Neural progenitor cell (in vitro differentiated cells): ENCODE measurements at regions not wholly inside any gene's neighbourhood (a gene's known extent, or its start where the extent isn't known, plus 50 kb on each side); places are given as distances from the start of the nearest gene placed in this dataset.

Experiments used
- DNase-seq: peaks from one replicate; pipeline ENCODE4 v3.0.0-alpha.2; 2016; ENCODE audit warnings: low spot score
- H2AFZ ChIP-seq: fragments of 200-600 bp; sonication (generic); replicated peaks from 2 replicates; pipeline ENCODE4 v1.6.1; 2016; ENCODE audit warnings: antibody characterized with exemption
- H3F3A ChIP-seq: fragments of 200-600 bp; sonication (generic); 2 replicates; pipeline ENCODE4 v1.6.1; 2016; ENCODE audit warnings: antibody characterized with exemption, low read depth
- H3K27ac ChIP-seq: fragments of 200-600 bp; sonication (generic); 2 replicates; pipeline ENCODE4 v1.5.1; 2016; ENCODE audit warnings: mild to moderate bottlenecking
- H3K27me3 ChIP-seq: fragments of 200-600 bp; sonication (generic); 2 replicates; pipeline ENCODE4 v1.6.1; 2016; ENCODE audit warnings: mild to moderate bottlenecking, moderate library complexity
- H3K36me3 ChIP-seq: fragments of 200-600 bp; sonication (generic); 2 replicates; pipeline ENCODE4 v1.5.1; 2016
- H3K4me1 ChIP-seq: fragments of 200-600 bp; sonication (generic); 2 replicates; pipeline ENCODE4 v1.6.1; 2016; ENCODE audit warnings: mixed run types
- H3K4me2 ChIP-seq: fragments of 200-600 bp; sonication (generic); 2 replicates; pipeline ENCODE4 v1.6.1; 2016
- H3K4me3 ChIP-seq: fragments of 200-600 bp; sonication (generic); 2 replicates; pipeline ENCODE4 v1.5.1; 2016
- H3K79me2 ChIP-seq: fragments of 200-600 bp; sonication (generic); 2 replicates; pipeline ENCODE4 v1.6.1; 2016; ENCODE audit warnings: low read depth
- H3K9ac ChIP-seq: fragments of 200-600 bp; sonication (generic); 2 replicates; pipeline ENCODE4 v1.6.1; 2016
- H3K9me3 ChIP-seq: fragments of 200-600 bp; sonication (generic); 2 replicates; pipeline ENCODE4 v1.5.1; 2016; ENCODE audit warnings: low read depth
- H4K20me1 ChIP-seq: fragments of 200-600 bp; sonication (generic); 2 replicates; pipeline ENCODE4 v1.6.1; 2016; ENCODE audit warnings: low read depth
- H3K27ac Mint-ChIP-seq: 3 replicates; pipeline ENCODE4 v1.8.0; 2021; ENCODE audit warnings: mixed read lengths
- H3K27me3 Mint-ChIP-seq: 2 replicates; pipeline ENCODE4 v1.8.0; 2022; ENCODE audit warnings: low read depth, mild to moderate bottlenecking, inconsistent platforms, moderate library complexity, mixed read lengths; ENCODE audit not compliant: insufficient read depth
- H3K36me3 Mint-ChIP-seq: 3 replicates; pipeline ENCODE4 v1.8.0; 2021; ENCODE audit warnings: mixed read lengths
- H3K4me1 Mint-ChIP-seq: 3 replicates; pipeline ENCODE4 v1.8.0; 2021; ENCODE audit warnings: mixed read lengths
- H3K4me3 Mint-ChIP-seq: 3 replicates; pipeline ENCODE4 v1.8.0; 2021; ENCODE audit warnings: mild to moderate bottlenecking, moderate library complexity, mixed read lengths
- H3K9me3 Mint-ChIP-seq: 3 replicates; pipeline ENCODE4 v1.8.0; 2020; ENCODE audit warnings: mixed read lengths
- CTCF ChIP-seq: fragments of 200-600 bp; sonication (generic); IDR thresholded peaks from 2 replicates; pipeline ENCODE4 v1.5.1; 2017; ENCODE audit warnings: antibody characterized with exemption, mild to moderate bottlenecking
- EZH2 ChIP-seq: fragments of 200-600 bp; sonication (generic); IDR thresholded peaks from 2 replicates; pipeline ENCODE4 v1.6.1; 2017; ENCODE audit warnings: antibody characterized with exemption, mild to moderate bottlenecking, moderate library complexity
- EZH2phosphoT487 ChIP-seq: fragments of 200-600 bp; sonication (generic); IDR thresholded peaks from 2 replicates; pipeline ENCODE4 v1.6.1; 2017; ENCODE audit warnings: antibody characterized with exemption

GRCh38 chr1:80436851-80437250 is 1363.9 kb upstream of the ADGRL2 start:
- TF ChIP-seq CTCF (no peak), EZH2 (no peak), EZH2phosphoT487 (no peak)
- no peak overlapping the region for H3K9ac ChIP-seq
- Mint-ChIP-seq H3K4me1 (peaks cover 9% of the 10 kb centered on the region), H3K36me3 (no peaks in the 10 kb centered on the region), H3K9me3 (no peaks in the 10 kb centered on the region), H3K27ac (no peak overlapping the region), H3K4me3 (no peak overlapping the region), H3K27me3 (no peaks in the 10 kb centered on the region)
- no peaks in the 10 kb centered on the region for H3K9me3 ChIP-seq
- no peaks in the 10 kb centered on the region for H4K20me1 ChIP-seq
- H3K27me3 ChIP-seq: no peaks in the 10 kb centered on the region
- peaks cover 8% of the 10 kb centered on the region for H3K4me1 ChIP-seq
- no peaks in the 10 kb centered on the region for H3K79me2 ChIP-seq
- no peak overlapping the region for H3K4me3 ChIP-seq
- H3F3A ChIP-seq: no peaks in the 10 kb centered on the region
- no peak overlapping the region for H3K4me2 ChIP-seq
- no peak overlapping the region for H3K27ac ChIP-seq
- H3K36me3 ChIP-seq: no peaks in the 10 kb centered on the region
- no peak overlapping the region for H2AFZ ChIP-seq
- no peak for DNase-seq

DNA sequence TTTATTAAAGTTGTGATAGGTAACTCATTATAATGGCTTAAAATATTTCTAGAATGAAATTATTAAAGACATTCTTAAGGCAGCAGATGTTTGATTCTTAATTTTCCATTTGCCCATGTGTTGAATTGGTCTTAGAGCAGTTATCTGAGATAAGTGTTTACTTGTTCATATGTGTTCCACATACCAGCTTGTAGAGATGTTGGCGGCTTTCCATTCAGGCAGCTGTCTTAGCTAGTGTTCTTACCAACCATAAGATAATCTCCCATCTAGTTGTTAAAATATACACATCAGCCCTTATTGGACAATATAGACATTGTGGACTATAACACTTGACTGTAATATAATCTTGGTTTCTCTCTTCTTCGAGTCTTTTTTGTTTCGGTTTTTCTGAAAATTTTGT is 1372.9 kb upstream of the ADGRL2 start:
- Mint-ChIP-seq H3K9me3 (no peaks in the 10 kb centered on the region), H3K27ac (no peak overlapping the region), H3K4me1 (no peaks in the 10 kb centered on the region), H3K4me3 (no peak overlapping the region), H3K27me3 (peaks cover 3% of the 10 kb centered on the region), H3K36me3 (no peaks in the 10 kb centered on the region)
- H3K36me3 ChIP-seq: no peaks in the 10 kb centered on the region
- no peak overlapping the region for H2AFZ ChIP-seq
- DNase-seq: no peak
- H3K79me2 ChIP-seq: no peaks in the 10 kb centered on the region
- TF ChIP-seq CTCF (no peak), EZH2phosphoT487 (no peak), EZH2 (no peak)
- no peaks in the 10 kb centered on the region for H4K20me1 ChIP-seq
- H3K4me2 ChIP-seq: no peak overlapping the region
- H3F3A ChIP-seq: no peaks in the 10 kb centered on the region
- no peak overlapping the region for H3K9ac ChIP-seq
- no peak overlapping the region for H3K27ac ChIP-seq
- H3K4me3 ChIP-seq: no peak overlapping the region
- no peaks in the 10 kb centered on the region for H3K27me3 ChIP-seq
- no peaks in the 10 kb centered on the region for H3K9me3 ChIP-seq
- no peaks in the 10 kb centered on the region for H3K4me1 ChIP-seq

GRCh38 chr1:80424249-80424648 is 1376.5 kb upstream of the ADGRL2 start:
- Histone ChIP-seq H2AFZ (no peak overlapping the region), H3K4me2 (no peak overlapping the region), H3F3A (no peaks in the 10 kb centered on the region), H3K27me3 (no peaks in the 10 kb centered on the region), H3K9me3 (no peaks in the 10 kb centered on the region), H3K36me3 (no peaks in the 10 kb centered on the region), H3K4me3 (no peak overlapping the region), H3K4me1 (no peaks in the 10 kb centered on the region), H3K27ac (no peak overlapping the region), H4K20me1 (no peaks in the 10 kb centered on the region), H3K79me2 (no peaks in the 10 kb centered on the region), H3K9ac (no peak overlapping the region)
- no peaks in the 10 kb centered on the region for H3K4me1 Mint-ChIP-seq
- no peak for DNase-seq
- H3K4me3 Mint-ChIP-seq: no peak overlapping the region
- peaks cover 3% of the 10 kb centered on the region for H3K27me3 Mint-ChIP-seq
- no peak overlapping the region for H3K27ac Mint-ChIP-seq
- TF ChIP-seq EZH2 (no peak), CTCF (no peak), EZH2phosphoT487 (no peak)
- no peaks in the 10 kb centered on the region for H3K9me3 Mint-ChIP-seq
- no peaks in the 10 kb centered on the region for H3K36me3 Mint-ChIP-seq

DNA sequence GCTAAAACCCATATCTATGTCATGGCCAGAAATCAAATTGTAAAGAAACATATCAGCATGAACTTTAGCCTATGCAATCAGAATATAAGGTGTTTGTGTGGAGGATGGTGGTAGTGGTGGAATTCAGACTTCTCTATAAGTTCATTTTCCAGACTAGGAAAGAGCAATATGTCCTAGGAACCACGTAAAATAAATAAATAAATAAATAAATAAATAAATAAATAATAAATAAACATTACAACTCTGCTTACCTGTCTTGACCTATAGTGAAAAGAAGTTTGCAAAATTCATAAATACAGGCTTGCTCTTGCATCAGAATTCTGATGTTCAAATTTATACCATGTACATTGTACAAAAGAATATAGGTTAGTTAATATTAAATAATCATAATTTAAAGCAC is 1382.6 kb upstream of the ADGRL2 start:
- Mint-ChIP-seq H3K4me1 (no peaks in the 10 kb centered on the region), H3K9me3 (no peaks in the 10 kb centered on the region), H3K36me3 (no peaks in the 10 kb centered on the region), H3K4me3 (no peak overlapping the region), H3K27me3 (no peaks in the 10 kb centered on the region), H3K27ac (no peak overlapping the region)
- H3K4me3 ChIP-seq: no peak overlapping the region
- no peak for DNase-seq
- no peaks in the 10 kb centered on the region for H4K20me1 ChIP-seq
- TF ChIP-seq CTCF (no peak), EZH2 (no peak), EZH2phosphoT487 (no peak)
- no peaks in the 10 kb centered on the region for H3K36me3 ChIP-seq
- H2AFZ ChIP-seq: no peak overlapping the region
- no peak overlapping the region for H3K27ac ChIP-seq
- H3K9ac ChIP-seq: no peak overlapping the region
- no peaks in the 10 kb centered on the region for H3K27me3 ChIP-seq
- no peaks in the 10 kb centered on the region for H3K4me1 ChIP-seq
- H3K4me2 ChIP-seq: no peak overlapping the region
- H3F3A ChIP-seq: no peaks in the 10 kb centered on the region
- no peaks in the 10 kb centered on the region for H3K79me2 ChIP-seq
- no peaks in the 10 kb centered on the region for H3K9me3 ChIP-seq
